ENCODE measurements at regions not wholly inside any gene's neighbourhood (a gene's known extent, or its start where the extent isn't known, plus 50 kb on each side); places are given as distances from the start of the nearest gene placed in this dataset.
A peak's percentile ranks its signal among the peaks of the same experiment; 100 is the strongest.

DNA sequence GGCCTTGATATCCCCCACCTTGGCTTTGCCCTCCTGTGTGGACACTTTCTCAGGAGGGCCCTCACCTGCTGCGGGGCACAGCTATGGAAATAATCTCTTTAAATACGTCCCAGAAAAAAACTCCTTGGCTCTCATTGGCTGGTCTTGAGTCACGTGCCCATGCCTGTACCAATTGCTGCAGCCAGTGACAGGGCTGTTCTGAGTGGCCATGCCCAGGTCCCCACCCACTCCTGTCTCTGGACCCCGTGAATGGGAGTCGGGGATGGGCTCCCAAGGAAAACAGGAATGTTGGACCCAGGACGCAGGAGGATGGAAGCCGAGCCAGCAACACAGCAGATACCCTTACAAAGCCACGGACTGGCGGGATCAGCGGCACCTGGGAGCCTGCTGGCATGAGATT, 53.1 kb upstream of the CDR2 start:
- no peak overlapping the region for H3K27ac ChIP-seq (replicated peaks; ENCODE audit: low read length)
- DNase-seq (ENCODE audit: low spot score): no peak
- no peak overlapping the region for H3K23ac ChIP-seq (ENCODE audit: low read depth, low read length, poor library complexity)
- no peak overlapping the region for H3K9ac ChIP-seq (ENCODE audit: low read depth, low read length, poor library complexity)
- H3K4ac ChIP-seq (ENCODE audit: low read length): no peak overlapping the region
- no peak overlapping the region for H3K18ac ChIP-seq (ENCODE audit: low read length)
- H3K4me3 ChIP-seq (ENCODE audit: low read length in 2 of 2): no peak overlapping the region
- H4K8ac ChIP-seq (ENCODE audit: low read depth, low read length): no peak overlapping the region
- peaks cover 5 to 15% of the 10 kb centered on the region in 2 donors for H3K36me3 ChIP-seq (replicated peaks in 1 of 2; ENCODE audit: control insufficient read depth in 2 of 2, insufficient read depth in 2 of 2, low read length in 2 of 2)
- no peaks in the 10 kb centered on the region for H3K79me1 ChIP-seq (ENCODE audit: low read depth, low read length)
- H3K9me3 ChIP-seq (replicated peaks in 1 of 2; ENCODE audit: control insufficient read depth in 2 of 2, insufficient read depth in 1 of 2, low read depth in 1 of 2, low read length in 2 of 2): peaks cover 0 to 3% of the 10 kb centered on the region in 2 donors
- peaks cover 0 to 2% of the 10 kb centered on the region in 2 donors for H3K4me1 ChIP-seq (ENCODE audit: control insufficient read depth in 2 of 2, insufficient read depth in 1 of 2, low read depth in 1 of 2, low read length in 2 of 2)
- no peak overlapping the region for H2AK5ac ChIP-seq (ENCODE audit: low read depth, low read length)
- H2BK15ac ChIP-seq (ENCODE audit: low read length): no peak overlapping the region
- H2AFZ ChIP-seq (ENCODE audit: low read length): no peak overlapping the region
- H2BK5ac ChIP-seq (ENCODE audit: low read length): no peak overlapping the region
- H4K91ac ChIP-seq (ENCODE audit: low read depth, low read length, poor library complexity): no peak overlapping the region
- H3K14ac ChIP-seq (ENCODE audit: low read length): no peak overlapping the region
- no peak overlapping the region for H3K4me2 ChIP-seq (ENCODE audit: insufficient read depth, low read length, poor library complexity, severe bottlenecking)
- no peak overlapping the region for H2BK12ac ChIP-seq (ENCODE audit: low read length)
- H2BK120ac ChIP-seq (ENCODE audit: low read depth, low read length): no peak overlapping the region
- H3K27me3 ChIP-seq (ENCODE audit: control insufficient read depth in 3 of 3, insufficient read depth in 3 of 3, low read depth in 1 of 3, low read length in 3 of 3): peaks cover 0 to 2% (median 0%) of the 10 kb centered on the region in 3 experiments
- no CpG with 5 or more reads among the region's 10 CpGs for WGBS, 2 donors (ENCODE audit: extremely low coverage in 2 of 2, insufficient read length in 2 of 2, insufficient replicate concordance in 1 of 2)

DNA sequence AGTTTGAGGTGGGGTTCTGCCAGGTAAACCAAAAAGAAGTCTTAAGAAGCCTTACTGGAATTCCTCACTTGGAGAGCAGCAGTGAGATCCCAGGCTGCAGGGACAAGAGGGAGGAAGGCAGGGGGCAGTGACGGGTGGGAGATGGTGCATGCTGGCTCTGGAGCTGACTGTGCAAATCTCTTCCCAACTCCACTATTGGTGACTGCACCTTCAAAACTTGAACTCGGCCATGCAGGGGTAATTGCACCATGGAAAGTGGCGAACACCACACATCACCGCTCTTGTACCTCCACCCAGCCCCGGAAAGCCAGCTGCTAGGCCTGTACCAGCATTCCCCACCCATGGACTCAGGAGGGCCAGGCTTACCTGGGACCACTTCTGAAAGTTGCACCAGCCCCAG, 51.4 kb upstream of the CDR2 start:
- H2AFZ ChIP-seq (ENCODE audit: low read length): no peak overlapping the region
- H3K27ac ChIP-seq (replicated peaks; ENCODE audit: low read length): no peak overlapping the region
- H2BK120ac ChIP-seq (ENCODE audit: low read depth, low read length): no peak overlapping the region
- peaks cover 0 to 2% of the 10 kb centered on the region in 2 donors for H3K4me1 ChIP-seq (ENCODE audit: control insufficient read depth in 2 of 2, insufficient read depth in 1 of 2, low read depth in 1 of 2, low read length in 2 of 2)
- H3K23ac ChIP-seq (ENCODE audit: low read depth, low read length, poor library complexity): no peak overlapping the region
- H3K9ac ChIP-seq (ENCODE audit: low read depth, low read length, poor library complexity): no peak overlapping the region
- H3K4me3 ChIP-seq (ENCODE audit: low read length in 2 of 2): no peak overlapping the region
- H3K4ac ChIP-seq (ENCODE audit: low read length): no peak overlapping the region
- no peak overlapping the region for H2BK15ac ChIP-seq (ENCODE audit: low read length)
- H2BK5ac ChIP-seq (ENCODE audit: low read length): no peak overlapping the region
- DNase-seq (ENCODE audit: low spot score): no peak
- H2BK12ac ChIP-seq (ENCODE audit: low read length): no peak overlapping the region
- no peak overlapping the region for H4K8ac ChIP-seq (ENCODE audit: low read depth, low read length)
- H3K18ac ChIP-seq (ENCODE audit: low read length): no peak overlapping the region
- H3K36me3 ChIP-seq (replicated peaks in 1 of 2; ENCODE audit: control insufficient read depth in 2 of 2, insufficient read depth in 2 of 2, low read length in 2 of 2): peaks cover 5 to 15% of the 10 kb centered on the region in 2 donors
- H4K91ac ChIP-seq (ENCODE audit: low read depth, low read length, poor library complexity): no peak overlapping the region
- H3K4me2 ChIP-seq (ENCODE audit: insufficient read depth, low read length, poor library complexity, severe bottlenecking): no peak overlapping the region
- H3K14ac ChIP-seq (ENCODE audit: low read length): peak overlapping the region; percentile 17
- no peak overlapping the region for H2AK5ac ChIP-seq (ENCODE audit: low read depth, low read length)
- peaks cover 0 to 2% (median 0%) of the 10 kb centered on the region in 3 experiments for H3K27me3 ChIP-seq (ENCODE audit: control insufficient read depth in 3 of 3, insufficient read depth in 3 of 3, low read depth in 1 of 3, low read length in 3 of 3)
- no peaks in the 10 kb centered on the region for H3K79me1 ChIP-seq (ENCODE audit: low read depth, low read length)
- peaks cover 0 to 3% of the 10 kb centered on the region in 2 donors for H3K9me3 ChIP-seq (replicated peaks in 1 of 2; ENCODE audit: control insufficient read depth in 2 of 2, insufficient read depth in 1 of 2, low read depth in 1 of 2, low read length in 2 of 2)
- WGBS, 2 donors (ENCODE audit: extremely low coverage in 2 of 2, insufficient read length in 2 of 2, insufficient replicate concordance in 1 of 2): no CpG with 5 or more reads among the region's 5 CpGs

DNA sequence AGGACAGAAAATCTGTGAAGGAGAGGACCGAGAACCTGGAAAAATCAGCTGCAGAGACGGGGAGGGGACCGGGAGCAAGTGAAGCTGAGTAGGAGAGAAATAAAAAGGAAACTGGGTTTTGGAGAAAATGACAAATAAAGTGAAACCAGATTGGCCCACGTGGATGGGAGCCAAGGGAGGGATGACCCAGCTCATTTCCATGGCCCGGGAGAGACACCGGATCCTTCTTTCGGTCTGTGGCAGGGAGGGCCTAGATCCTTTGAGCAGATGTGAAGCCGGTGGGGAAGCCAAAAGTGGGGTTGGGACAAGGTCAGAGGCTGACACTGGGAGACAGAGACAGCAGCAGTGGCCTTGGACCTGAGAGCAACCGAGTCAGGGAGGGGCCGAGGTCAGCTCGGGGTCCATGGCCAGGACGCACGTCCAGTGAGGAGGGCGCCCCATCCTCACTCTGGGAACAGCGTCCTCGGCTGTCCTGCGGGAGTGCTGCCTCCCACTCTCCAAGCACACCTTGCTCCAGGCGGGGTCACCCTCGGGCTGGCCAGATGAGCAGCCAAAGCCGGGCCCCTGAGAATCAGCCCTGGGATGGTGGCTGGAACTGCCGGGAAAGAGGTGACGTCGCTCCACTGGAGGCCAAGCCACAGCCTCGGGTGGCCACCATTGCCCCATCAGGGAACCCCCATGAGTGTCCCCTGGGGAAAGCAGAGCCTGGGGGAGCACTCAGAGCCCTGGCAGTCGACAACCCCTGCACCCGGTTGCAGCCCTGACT, 50.8 kb upstream of the CDR2 start:
- H2BK5ac ChIP-seq (ENCODE audit: low read length): no peak overlapping the region
- no peak overlapping the region for H2AFZ ChIP-seq (ENCODE audit: low read length)
- peaks cover 5 to 15% of the 10 kb centered on the region in 2 donors for H3K36me3 ChIP-seq (replicated peaks in 1 of 2; ENCODE audit: control insufficient read depth in 2 of 2, insufficient read depth in 2 of 2, low read length in 2 of 2)
- no peaks in the 10 kb centered on the region for H3K79me1 ChIP-seq (ENCODE audit: low read depth, low read length)
- no peak overlapping the region for H3K27ac ChIP-seq (replicated peaks; ENCODE audit: low read length)
- H2BK12ac ChIP-seq (ENCODE audit: low read length): no peak overlapping the region
- H3K4ac ChIP-seq (ENCODE audit: low read length): no peak overlapping the region
- peaks cover 0 to 2% of the 10 kb centered on the region in 2 donors for H3K4me1 ChIP-seq (ENCODE audit: control insufficient read depth in 2 of 2, insufficient read depth in 1 of 2, low read depth in 1 of 2, low read length in 2 of 2)
- H3K9ac ChIP-seq (ENCODE audit: low read depth, low read length, poor library complexity): no peak overlapping the region
- H4K8ac ChIP-seq (ENCODE audit: low read depth, low read length): no peak overlapping the region
- no peak overlapping the region for H2BK15ac ChIP-seq (ENCODE audit: low read length)
- no peak overlapping the region for H3K14ac ChIP-seq (ENCODE audit: low read length)
- no peak overlapping the region for H4K91ac ChIP-seq (ENCODE audit: low read depth, low read length, poor library complexity)
- no peak overlapping the region for H2AK5ac ChIP-seq (ENCODE audit: low read depth, low read length)
- H3K9me3 ChIP-seq (replicated peaks in 1 of 2; ENCODE audit: control insufficient read depth in 2 of 2, insufficient read depth in 1 of 2, low read depth in 1 of 2, low read length in 2 of 2): peaks cover 0 to 3% of the 10 kb centered on the region in 2 donors
- H3K23ac ChIP-seq (ENCODE audit: low read depth, low read length, poor library complexity): no peak overlapping the region
- no peak overlapping the region for H3K4me2 ChIP-seq (ENCODE audit: insufficient read depth, low read length, poor library complexity, severe bottlenecking)
- H3K4me3 ChIP-seq (ENCODE audit: low read length in 2 of 2): no peak overlapping the region
- no CpG with 5 or more reads among the region's 26 CpGs for WGBS, 2 donors (ENCODE audit: extremely low coverage in 2 of 2, insufficient read length in 2 of 2, insufficient replicate concordance in 1 of 2)
- no peak for DNase-seq (ENCODE audit: low spot score)
- no peak overlapping the region for H2BK120ac ChIP-seq (ENCODE audit: low read depth, low read length)
- peaks cover 0 to 2% (median 0%) of the 10 kb centered on the region in 3 experiments for H3K27me3 ChIP-seq (ENCODE audit: control insufficient read depth in 3 of 3, insufficient read depth in 3 of 3, low read depth in 1 of 3, low read length in 3 of 3)
- H3K18ac ChIP-seq (ENCODE audit: low read length): no peak overlapping the region

DNA sequence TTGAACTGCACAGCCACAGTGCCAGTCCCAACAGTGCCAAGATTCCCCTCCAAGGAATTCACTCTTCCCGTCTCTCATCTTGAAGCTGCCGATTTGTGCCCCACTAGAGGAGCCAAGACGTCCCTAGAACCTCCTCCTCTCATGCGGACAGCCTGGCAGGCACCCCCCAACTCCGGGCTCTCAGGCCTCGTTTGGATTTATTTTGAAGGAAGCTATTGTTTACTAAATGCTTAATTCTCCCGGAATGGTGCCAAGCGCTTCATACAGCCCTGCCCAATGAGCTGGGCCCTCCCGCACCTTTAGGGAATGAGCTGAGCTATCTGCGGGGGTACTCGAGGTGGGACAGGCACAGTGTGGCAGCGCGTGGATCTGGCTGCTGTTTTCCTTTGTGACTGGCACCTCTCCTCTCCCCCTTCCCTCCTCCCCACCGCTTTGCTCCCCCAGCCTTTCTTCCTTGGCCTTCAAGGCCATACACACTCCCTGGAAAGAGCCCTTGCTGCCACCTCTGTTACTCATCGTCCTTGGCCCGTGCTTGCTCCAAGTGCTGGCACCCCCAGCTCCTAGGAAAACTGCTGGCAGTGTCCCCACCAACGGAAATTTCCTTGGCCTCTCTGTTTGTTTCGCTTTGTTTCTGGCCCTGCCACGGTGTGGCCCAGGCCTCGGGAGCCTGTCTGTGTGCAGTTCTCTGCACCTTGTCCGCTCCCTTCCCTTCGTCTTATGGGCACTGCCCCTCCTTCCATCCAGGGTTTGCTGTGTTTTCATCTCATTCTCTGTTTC, 49.9 kb upstream of the CDR2 start:
- Histone ChIP-seq H3K4ac (ENCODE audit: low read length) (no peak overlapping the region), H2BK12ac (ENCODE audit: low read length) (no peak overlapping the region), H4K8ac (ENCODE audit: low read depth, low read length) (no peak overlapping the region), H3K27ac (replicated peaks; ENCODE audit: low read length) (no peak overlapping the region), H3K4me1 (ENCODE audit: control insufficient read depth in 2 of 2, insufficient read depth in 1 of 2, low read depth in 1 of 2, low read length in 2 of 2) (peaks cover 0 to 2% of the 10 kb centered on the region in 2 donors), H2BK120ac (ENCODE audit: low read depth, low read length) (no peak overlapping the region), H2AFZ (ENCODE audit: low read length) (no peak overlapping the region), H3K9me3 (replicated peaks in 1 of 2; ENCODE audit: control insufficient read depth in 2 of 2, insufficient read depth in 1 of 2, low read depth in 1 of 2, low read length in 2 of 2) (peaks cover 0 to 3% of the 10 kb centered on the region in 2 donors), H3K27me3 (ENCODE audit: control insufficient read depth in 3 of 3, insufficient read depth in 3 of 3, low read depth in 1 of 3, low read length in 3 of 3) (peaks cover 0 to 2% (median 0%) of the 10 kb centered on the region in 3 experiments), H3K36me3 (replicated peaks in 1 of 2; ENCODE audit: control insufficient read depth in 2 of 2, insufficient read depth in 2 of 2, low read length in 2 of 2) (peaks cover 8 to 19% of the 10 kb centered on the region in 2 donors), H2AK5ac (ENCODE audit: low read depth, low read length) (no peak overlapping the region), H3K23ac (ENCODE audit: low read depth, low read length, poor library complexity) (no peak overlapping the region), H3K4me2 (ENCODE audit: insufficient read depth, low read length, poor library complexity, severe bottlenecking) (no peak overlapping the region), H3K14ac (ENCODE audit: low read length) (no peak overlapping the region), H3K9ac (ENCODE audit: low read depth, low read length, poor library complexity) (peak overlapping the region; percentile 13), H2BK5ac (ENCODE audit: low read length) (no peak overlapping the region), H2BK15ac (ENCODE audit: low read length) (no peak overlapping the region), H4K91ac (ENCODE audit: low read depth, low read length, poor library complexity) (no peak overlapping the region), H3K4me3 (ENCODE audit: low read length in 2 of 2) (no peak overlapping the region), H3K79me1 (ENCODE audit: low read depth, low read length) (no peaks in the 10 kb centered on the region), H3K18ac (ENCODE audit: low read length) (peak overlapping the region; percentile 38)
- DNase-seq (ENCODE audit: low spot score): no peak
- WGBS, 2 donors (ENCODE audit: extremely low coverage in 2 of 2, insufficient read length in 2 of 2, insufficient replicate concordance in 1 of 2): no CpG with 5 or more reads among the region's 22 CpGs

Measured in neuronal stem cell (in vitro differentiated cells).